CD4-positive, CD25-positive, alpha-beta regulatory T cell (primary cell): ENCODE measurements at regions not wholly inside any gene's neighbourhood (a gene's known extent, or its start where the extent isn't known, plus 50 kb on each side); places are given as distances from the start of the nearest gene placed in this dataset.
A peak's percentile ranks its signal among the peaks of the same experiment; 100 is the strongest.

Experiments
- ATAC-seq, 2 donors: fragments of 150-1000 bp; cut with Tn5 transposase; one replicate each; pipeline ENCODE4 v1.10.0; 2021; ENCODE audit warnings: low read depth in 2 of 2, moderate number of reproducible peaks in 2 of 2, moderate library complexity in 1 of 2
- DNase-seq, 3 donors: peaks; one replicate each; pipeline versions ENCODE4 v3.0.0 to v3.0.0-alpha.2; 2012 to 2022; ENCODE audit warnings: mixed read lengths in 1 of 3
- H3K27ac ChIP-seq: one replicate; pipeline ENCODE4 v1.7.0; 2013; ENCODE audit warnings: mild to moderate bottlenecking, low read length; ENCODE audit not compliant: insufficient read depth, poor library complexity, severe bottlenecking
- H3K27me3 ChIP-seq: one replicate; pipeline ENCODE4 v1.7.0; 2013; ENCODE audit warnings: low read length; ENCODE audit not compliant: control insufficient read depth, insufficient read depth
- H3K36me3 ChIP-seq: one replicate; pipeline ENCODE4 v1.7.0; 2013; ENCODE audit warnings: mild to moderate bottlenecking, low read length, moderate library complexity; ENCODE audit not compliant: control insufficient read depth, insufficient read depth
- H3K4me1 ChIP-seq: 2 replicates; pipeline ENCODE4 v1.7.0; 2013; ENCODE audit warnings: mild to moderate bottlenecking, low read length; ENCODE audit not compliant: insufficient read depth, control insufficient read depth, poor library complexity, severe bottlenecking
- H3K4me3 ChIP-seq: one replicate; pipeline ENCODE4 v1.7.0; 2013; ENCODE audit warnings: low read depth, mild to moderate bottlenecking, low read length, moderate library complexity
- H3K9me3 ChIP-seq, 2 experiments: 1 replicate in 1 of 2; 2 replicates in 1 of 2; pipeline ENCODE4 v1.7.0; 2013; ENCODE audit warnings: low read length in 2 of 2, mild to moderate bottlenecking in 1 of 2, moderate library complexity in 1 of 2; ENCODE audit not compliant: control insufficient read depth in 2 of 2
- H3K27ac Mint-ChIP-seq, 3 donors: one replicate each; pipeline ENCODE4 v1.8.0; 2020 to 2022; ENCODE audit warnings: mild to moderate bottlenecking in 3 of 3, mixed read lengths in 3 of 3, moderate library complexity in 2 of 3
- H3K27me3 Mint-ChIP-seq: one replicate; pipeline ENCODE4 v1.8.0; 2022; ENCODE audit warnings: mild to moderate bottlenecking, mixed read lengths
- H3K36me3 Mint-ChIP-seq: one replicate; pipeline ENCODE4 v1.8.0; 2020; ENCODE audit warnings: mixed read lengths
- H3K4me1 Mint-ChIP-seq, 4 donors: one replicate each; pipeline ENCODE4 v1.8.0; 2020 to 2022; ENCODE audit warnings: mixed read lengths in 4 of 4, mild to moderate bottlenecking in 1 of 4
- H3K4me3 Mint-ChIP-seq, 4 donors: one replicate each; pipeline ENCODE4 v1.8.0; 2020 to 2022; ENCODE audit warnings: mild to moderate bottlenecking in 4 of 4, mixed read lengths in 4 of 4, moderate library complexity in 3 of 4
- H3K9me3 Mint-ChIP-seq, 7 donors: one replicate each; pipeline ENCODE4 v1.8.0; 2020 to 2022; ENCODE audit warnings: mixed read lengths in 7 of 7, mild to moderate bottlenecking in 3 of 7, moderate library complexity in 2 of 7

GRCh38 chr13:33362986-33363727, 77.6 kb upstream of the STARD13 start:
- Histone ChIP-seq H3K27me3 (no peaks in the 10 kb centered on the region), H3K36me3 (no peaks in the 10 kb centered on the region), H3K9me3 (no peaks in the 10 kb centered on the region), H3K27ac (no peak overlapping the region), H3K4me3 (no peak overlapping the region), H3K4me1 (no peaks in the 10 kb centered on the region)
- peaks cover 11% of the 10 kb centered on the region for H3K27me3 Mint-ChIP-seq
- H3K4me3 Mint-ChIP-seq = no peak overlapping the region
- H3K27ac Mint-ChIP-seq = no peak overlapping the region
- H3K36me3 Mint-ChIP-seq = no peaks in the 10 kb centered on the region
- peaks cover 0 to 5% (median 1%) of the 10 kb centered on the region in 7 donors for H3K9me3 Mint-ChIP-seq
- DNase-seq (no peak), ATAC-seq (peak in 1 of 2 donors; percentile 55)
- peaks cover 0 to 5% (median 0%) of the 10 kb centered on the region in 4 donors for H3K4me1 Mint-ChIP-seq

- H3K9me3 ChIP-seq = no peaks in the 10 kb centered on the region
- H3K9me3 Mint-ChIP-seq = peaks cover 0 to 4% (median 0%) of the 10 kb centered on the region in 7 donors
- H3K27me3 Mint-ChIP-seq = peaks cover 11% of the 10 kb centered on the region
- ATAC-seq = no peak
- H3K4me1 Mint-ChIP-seq = peaks cover 0 to 5% (median 0%) of the 10 kb centered on the region in 4 donors
- no peaks in the 10 kb centered on the region for H3K36me3 Mint-ChIP-seq
- H3K27ac ChIP-seq = no peak overlapping the region
- no peak overlapping the region for H3K4me3 Mint-ChIP-seq
- H3K27ac Mint-ChIP-seq = no peak overlapping the region
- H3K27me3 ChIP-seq = no peaks in the 10 kb centered on the region
- H3K36me3 ChIP-seq = no peaks in the 10 kb centered on the region
- H3K4me1 ChIP-seq = no peaks in the 10 kb centered on the region
- no peak overlapping the region for H3K4me3 ChIP-seq
- no peak for DNase-seq
These were observed 78.6 kb upstream of the STARD13 start for GRCh38 chr13:33364192-33364591.

GRCh38 chr13:33366469-33367062, 81.0 kb upstream of the STARD13 start:
- Histone ChIP-seq H3K4me1 (no peaks in the 10 kb centered on the region), H3K9me3 (no peaks in the 10 kb centered on the region), H3K36me3 (no peaks in the 10 kb centered on the region), H3K27ac (no peak overlapping the region), H3K27me3 (no peaks in the 10 kb centered on the region), H3K4me3 (no peak overlapping the region)
- Mint-ChIP-seq H3K27ac (no peak overlapping the region), H3K4me1 (peaks cover 0 to 5% (median 0%) of the 10 kb centered on the region in 4 donors), H3K9me3 (peaks cover 0 to 2% (median 0%) of the 10 kb centered on the region in 7 donors), H3K27me3 (no peaks in the 10 kb centered on the region), H3K4me3 (no peak overlapping the region), H3K36me3 (no peaks in the 10 kb centered on the region)
- no peak for DNase-seq
- ATAC-seq = no peak

- DNase-seq (no peak), ATAC-seq (no peak)
- H3K9me3 ChIP-seq = no peaks in the 10 kb centered on the region
- H3K27ac ChIP-seq = no peak overlapping the region
- Mint-ChIP-seq H3K27ac (no peak overlapping the region), H3K27me3 (no peaks in the 10 kb centered on the region), H3K9me3 (peaks cover 0 to 2% (median 0%) of the 10 kb centered on the region in 7 donors), H3K4me3 (no peak overlapping the region), H3K36me3 (no peaks in the 10 kb centered on the region), H3K4me1 (peaks cover 0 to 5% (median 0%) of the 10 kb centered on the region in 4 donors)
- no peaks in the 10 kb centered on the region for H3K4me1 ChIP-seq
- H3K27me3 ChIP-seq = no peaks in the 10 kb centered on the region
- H3K36me3 ChIP-seq = no peaks in the 10 kb centered on the region
- no peak overlapping the region for H3K4me3 ChIP-seq
These were observed 81.8 kb upstream of the STARD13 start for GRCh38 chr13:33367171-33367895.

GRCh38 chr13:33367926-33368325, 82.4 kb upstream of the STARD13 start:
- Histone ChIP-seq H3K4me3 (no peak overlapping the region), H3K27me3 (no peaks in the 10 kb centered on the region), H3K36me3 (no peaks in the 10 kb centered on the region), H3K27ac (no peak overlapping the region), H3K4me1 (no peaks in the 10 kb centered on the region), H3K9me3 (no peaks in the 10 kb centered on the region)
- ATAC-seq (peak in 1 of 2 donors; percentile 50), DNase-seq (no peak)
- Mint-ChIP-seq H3K27me3 (no peaks in the 10 kb centered on the region), H3K27ac (peak overlapping the region in 1 of 3 donors; percentile 7), H3K36me3 (no peaks in the 10 kb centered on the region), H3K4me1 (peaks cover 0 to 5% (median 0%) of the 10 kb centered on the region in 4 donors), H3K9me3 (peaks cover 0 to 2% (median 0%) of the 10 kb centered on the region in 7 donors), H3K4me3 (no peak overlapping the region)

GRCh38 chr13:33369073-33369472, 83.5 kb upstream of the STARD13 start:
- no peak overlapping the region for H3K27ac Mint-ChIP-seq

GRCh38 chr13:33372251-33372919, 86.8 kb upstream of the STARD13 start:
- peaks cover 0 to 5% (median 0%) of the 10 kb centered on the region in 4 donors for H3K4me1 Mint-ChIP-seq
- Histone ChIP-seq H3K9me3 (no peaks in the 10 kb centered on the region), H3K36me3 (no peaks in the 10 kb centered on the region), H3K4me3 (no peak overlapping the region), H3K4me1 (no peaks in the 10 kb centered on the region), H3K27ac (no peak overlapping the region), H3K27me3 (no peaks in the 10 kb centered on the region)
- no peaks in the 10 kb centered on the region for H3K36me3 Mint-ChIP-seq
- peaks cover 7% of the 10 kb centered on the region for H3K27me3 Mint-ChIP-seq
- ATAC-seq = no peak
- H3K27ac Mint-ChIP-seq = no peak overlapping the region
- no peak overlapping the region for H3K4me3 Mint-ChIP-seq
- no peaks in the 10 kb centered on the region for H3K9me3 Mint-ChIP-seq
- DNase-seq = no peak

More at GRCh38 chr13:33369073-33369472, 83.5 kb upstream of the STARD13 start:
- Histone ChIP-seq H3K4me1 (no peaks in the 10 kb centered on the region), H3K36me3 (no peaks in the 10 kb centered on the region), H3K4me3 (no peak overlapping the region), H3K27me3 (no peaks in the 10 kb centered on the region), H3K9me3 (no peaks in the 10 kb centered on the region), H3K27ac (no peak overlapping the region)
- H3K4me1 Mint-ChIP-seq = peaks cover 0 to 5% (median 0%) of the 10 kb centered on the region in 4 donors
- DNase-seq = no peak
- no peak for ATAC-seq
- no peaks in the 10 kb centered on the region for H3K36me3 Mint-ChIP-seq
- H3K4me3 Mint-ChIP-seq = no peak overlapping the region
- H3K9me3 Mint-ChIP-seq = no peaks in the 10 kb centered on the region
- no peaks in the 10 kb centered on the region for H3K27me3 Mint-ChIP-seq
